HEK293 (cell line): ENCODE measurements at regions not wholly inside any gene's neighbourhood (a gene's known extent, or its start where the extent isn't known, plus 50 kb on each side); places are given as distances from the start of the nearest gene placed in this dataset.

ENCODE experiments used
- ZBTB49 ChIP-seq: fragments of 450-650 bp; formaldehyde crosslinking; IDR thresholded peaks from 2 replicates; pipeline ENCODE4 v1.5.1; 2016; ENCODE audit warnings: missing biosample characterization, missing genetic modification characterization, low read depth
- ZNF211 ChIP-seq: fragments of 450-650 bp; formaldehyde crosslinking; IDR thresholded peaks from 2 replicates; pipeline ENCODE4 v1.5.1; 2016; ENCODE audit warnings: low read depth, missing biosample characterization, missing genetic modification characterization
- ZNF280D ChIP-seq: fragments of 450-650 bp; formaldehyde crosslinking; IDR thresholded peaks from 2 replicates; pipeline ENCODE4 v1.5.1; 2016; ENCODE audit warnings: missing biosample characterization, missing genetic modification characterization

GRCh38 chr2:152907046-152907445, 188.6 kb downstream of the ARL6IP6 start:
- TF ChIP-seq ZNF280D (tag by site-specific recombination) (no peak), ZBTB49 (tag by site-specific recombination) (no peak), ZNF211 (tag by site-specific recombination) (no peak)
